NCI-H82 treated with DMSO at 0.1 percent for 48 hours (cell line): ENCODE measurements at regions not wholly inside any gene's neighbourhood (a gene's known extent, or its start where the extent isn't known, plus 50 kb on each side); places are given as distances from the start of the nearest gene placed in this dataset.

Experiments used
- DNase-seq: peaks from one replicate; lab custom pipeline; 2025; ENCODE audit not compliant: unreplicated experiment; lab: John Stamatoyannopoulos, UW

- no peak for DNase-seq
Measured at GRCh38 chr1:96992871-96993270, 271.3 kb downstream of the PTBP2 start.

GRCh38 chr1:96995351-96995750 is 273.8 kb downstream of the PTBP2 start:
- no peak for DNase-seq

- DNase-seq = no peak
Measured at GRCh38 chr1:96996001-96996400, 274.4 kb downstream of the PTBP2 start.

- no peak for DNase-seq
Measured at GRCh38 chr1:96997717-96998116, 276.1 kb downstream of the PTBP2 start.

- DNase-seq = no peak
Measured at GRCh38 chr1:96998466-96998865, 276.9 kb downstream of the PTBP2 start.

- DNase-seq = no peak
Measured at GRCh38 chr1:96999191-96999590, 277.6 kb downstream of the PTBP2 start.

- no peak for DNase-seq
Measured at GRCh38 chr1:97004054-97004453, 282.5 kb downstream of the PTBP2 start.

GRCh38 chr1:97004743-97005142 is 283.2 kb downstream of the PTBP2 start:
- no peak for DNase-seq

- no peak for DNase-seq
Measured at GRCh38 chr1:97006044-97006661, 284.6 kb downstream of the PTBP2 start.

GRCh38 chr1:97007840-97008604 is 286.4 kb downstream of the PTBP2 start:
- no peak for DNase-seq

GRCh38 chr1:97010566-97011264 is 289.1 kb downstream of the PTBP2 start:
- DNase-seq = no peak

GRCh38 chr1:97013136-97013535 is 291.6 kb downstream of the PTBP2 start:
- DNase-seq = no peak

GRCh38 chr1:97013941-97014340 is 292.4 kb downstream of the PTBP2 start:
- no peak for DNase-seq

- no peak for DNase-seq
Measured at GRCh38 chr1:97014426-97014825, 292.8 kb downstream of the PTBP2 start.

- DNase-seq = no peak
Measured at GRCh38 chr1:97017895-97018294, 296.3 kb downstream of the PTBP2 start.
